Stomach (tissue), 4 donors: ENCODE measurements at regions not wholly inside any gene's neighbourhood (a gene's known extent, or its start where the extent isn't known, plus 50 kb on each side); places are given as distances from the start of the nearest gene placed in this dataset.

Experiments used
- POLR2A ChIP-seq, 4 donors: fragments of 450-650 bp; IDR thresholded peaks; one replicate each; pipeline ENCODE4 v1.6.1; 2016; ENCODE audit warnings: antibody characterized with exemption in 4 of 4, control low read depth in 2 of 4, mild to moderate bottlenecking in 1 of 4, moderate library complexity in 1 of 4
- POLR2AphosphoS5 ChIP-seq, 3 donors: sonication (generic); formaldehyde crosslinking; IDR thresholded peaks; one replicate each; pipeline ENCODE4 v1.6.1; 2016; ENCODE audit warnings: antibody characterized with exemption in 3 of 3
- TF ChIP-seq, protein P1 (sequence below), 7 experiments: fragments of 450-650 bp in 4 of 7; fragments of 200-600 bp in 3 of 7; sonication (generic) in 3 of 7; IDR thresholded peaks; one replicate each; pipeline ENCODE4 v1.5.1; 2016 to 2019; ENCODE audit warnings: antibody characterized with exemption in 7 of 7, control low read depth in 2 of 7, mild to moderate bottlenecking in 1 of 7

GRCh38 chrX:120015145-120016067 lies 62.1 kb downstream of the RHOXF2B start:
- TF ChIP-seq POLR2AphosphoS5 (IDR thresholded peaks at IDR 0.05), result no peak
- TF ChIP-seq, protein P1, sequence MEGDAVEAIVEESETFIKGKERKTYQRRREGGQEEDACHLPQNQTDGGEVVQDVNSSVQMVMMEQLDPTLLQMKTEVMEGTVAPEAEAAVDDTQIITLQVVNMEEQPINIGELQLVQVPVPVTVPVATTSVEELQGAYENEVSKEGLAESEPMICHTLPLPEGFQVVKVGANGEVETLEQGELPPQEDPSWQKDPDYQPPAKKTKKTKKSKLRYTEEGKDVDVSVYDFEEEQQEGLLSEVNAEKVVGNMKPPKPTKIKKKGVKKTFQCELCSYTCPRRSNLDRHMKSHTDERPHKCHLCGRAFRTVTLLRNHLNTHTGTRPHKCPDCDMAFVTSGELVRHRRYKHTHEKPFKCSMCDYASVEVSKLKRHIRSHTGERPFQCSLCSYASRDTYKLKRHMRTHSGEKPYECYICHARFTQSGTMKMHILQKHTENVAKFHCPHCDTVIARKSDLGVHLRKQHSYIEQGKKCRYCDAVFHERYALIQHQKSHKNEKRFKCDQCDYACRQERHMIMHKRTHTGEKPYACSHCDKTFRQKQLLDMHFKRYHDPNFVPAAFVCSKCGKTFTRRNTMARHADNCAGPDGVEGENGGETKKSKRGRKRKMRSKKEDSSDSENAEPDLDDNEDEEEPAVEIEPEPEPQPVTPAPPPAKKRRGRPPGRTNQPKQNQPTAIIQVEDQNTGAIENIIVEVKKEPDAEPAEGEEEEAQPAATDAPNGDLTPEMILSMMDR (IDR thresholded peaks at IDR 0.05), result no peak
- no peak for TF ChIP-seq POLR2A (IDR thresholded peaks at IDR 0.05)
